GM21390 (cell line): ENCODE measurements at regions not wholly inside any gene's neighbourhood (a gene's known extent, or its start where the extent isn't known, plus 50 kb on each side); places are given as distances from the start of the nearest gene placed in this dataset.

Experiments
- ATAC-seq: cut with Tn5 transposase; IDR thresholded peaks from one replicate; pipeline ENCODE4 v1.9.1; 2021; ENCODE audit not compliant: unreplicated experiment

GRCh38 chr3:177524742-177525141 lies 327.5 kb upstream of the TBL1XR1 start:
- no peak for ATAC-seq

- ATAC-seq = no peak
Measured at GRCh38 chr3:177525414-177525813, 328.1 kb upstream of the TBL1XR1 start.

GRCh38 chr3:177525987-177526712 lies 328.9 kb upstream of the TBL1XR1 start:
- no peak for ATAC-seq

GRCh38 chr3:177527182-177527581 lies 329.9 kb upstream of the TBL1XR1 start:
- no peak for ATAC-seq

- no peak for ATAC-seq
Measured at GRCh38 chr3:177528306-177529070, 331.2 kb upstream of the TBL1XR1 start.

GRCh38 chr3:177529071-177529550 lies 331.8 kb upstream of the TBL1XR1 start:
- no peak for ATAC-seq

- no peak for ATAC-seq
Measured at GRCh38 chr3:177529716-177530335, 332.5 kb upstream of the TBL1XR1 start.

- no peak for ATAC-seq
Measured at GRCh38 chr3:177530908-177531307, 333.6 kb upstream of the TBL1XR1 start.

- ATAC-seq = no peak
Measured at GRCh38 chr3:177536873-177537272, 339.6 kb upstream of the TBL1XR1 start.

GRCh38 chr3:177537612-177538011 lies 340.3 kb upstream of the TBL1XR1 start:
- no peak for ATAC-seq

- ATAC-seq = no peak
Measured at GRCh38 chr3:177538048-177538749, 340.9 kb upstream of the TBL1XR1 start.

- ATAC-seq = peak; percentile 92
Measured at GRCh38 chr3:177538750-177539730, 341.8 kb upstream of the TBL1XR1 start.

- no peak for ATAC-seq
Measured at GRCh38 chr3:177541541-177541940, 344.3 kb upstream of the TBL1XR1 start.

- ATAC-seq = no peak
Measured at GRCh38 chr3:177545964-177546363, 348.7 kb upstream of the TBL1XR1 start.

- no peak for ATAC-seq
Measured at GRCh38 chr3:177547711-177548350, 350.5 kb upstream of the TBL1XR1 start.

GRCh38 chr3:177550667-177551066 lies 353.4 kb upstream of the TBL1XR1 start:
- no peak for ATAC-seq

GRCh38 chr3:177551431-177551836 lies 354.2 kb upstream of the TBL1XR1 start:
- no peak for ATAC-seq

GRCh38 chr3:177552051-177552450 lies 354.8 kb upstream of the TBL1XR1 start:
- ATAC-seq = no peak

GRCh38 chr3:177553012-177553411 lies 355.7 kb upstream of the TBL1XR1 start:
- ATAC-seq = no peak

GRCh38 chr3:177553579-177553978 lies 356.3 kb upstream of the TBL1XR1 start:
- no peak for ATAC-seq
